T-helper 17 cell (primary cell): ENCODE measurements at regions not wholly inside any gene's neighbourhood (a gene's known extent, or its start where the extent isn't known, plus 50 kb on each side); places are given as distances from the start of the nearest gene placed in this dataset.
"Not testable (repeated sequence)": the region's sequence is repeated elsewhere in the genome, so short reads cannot be mapped to it uniquely, and the experiment has no call there.

Experiments
- ATAC-seq: fragments of 150-1000 bp; cut with Tn5 transposase; 2 replicates; pipeline ENCODE4 v1.10.0; 2021; ENCODE audit warnings: mild to moderate bottlenecking, moderate library complexity
- DNase-seq, 3 donors: peaks; one replicate each; pipeline versions ENCODE4 v3.0.0 to v3.0.0-alpha.2; 2020 to 2021
- H3K9me3 ChIP-seq: one replicate; pipeline ENCODE4 v1.7.0; 2013; ENCODE audit warnings: low read length, mild to moderate bottlenecking; ENCODE audit not compliant: control insufficient read depth, poor library complexity, severe bottlenecking
- H3K27ac Mint-ChIP-seq: one replicate; pipeline ENCODE4 v1.8.0; 2022; ENCODE audit warnings: mild to moderate bottlenecking, moderate library complexity, mixed read lengths
- H3K27me3 Mint-ChIP-seq: one replicate; pipeline ENCODE4 v1.8.0; 2022; ENCODE audit warnings: mixed read lengths
- H3K36me3 Mint-ChIP-seq: one replicate; pipeline ENCODE4 v1.8.0; 2022; ENCODE audit warnings: low read depth, mixed read lengths
- H3K4me1 Mint-ChIP-seq: one replicate; pipeline ENCODE4 v1.8.0; 2022; ENCODE audit warnings: mild to moderate bottlenecking, mixed read lengths
- H3K4me3 Mint-ChIP-seq: one replicate; pipeline ENCODE4 v1.8.0; 2022; ENCODE audit warnings: mild to moderate bottlenecking, moderate library complexity, mixed read lengths

- no peaks in the 10 kb centered on the region for H3K36me3 Mint-ChIP-seq
- H3K27me3 Mint-ChIP-seq: no peaks in the 10 kb centered on the region
- ATAC-seq (no peak), DNase-seq (no peak)
- no peaks in the 10 kb centered on the region for H3K4me1 Mint-ChIP-seq
- no peak overlapping the region for H3K27ac Mint-ChIP-seq
- H3K9me3 ChIP-seq: no peaks in the 10 kb centered on the region
- no peak overlapping the region for H3K4me3 Mint-ChIP-seq
Measured at GRCh38 chr2:17460371-17461086, 57.7 kb downstream of the RAD51AP2 start.

DNA sequence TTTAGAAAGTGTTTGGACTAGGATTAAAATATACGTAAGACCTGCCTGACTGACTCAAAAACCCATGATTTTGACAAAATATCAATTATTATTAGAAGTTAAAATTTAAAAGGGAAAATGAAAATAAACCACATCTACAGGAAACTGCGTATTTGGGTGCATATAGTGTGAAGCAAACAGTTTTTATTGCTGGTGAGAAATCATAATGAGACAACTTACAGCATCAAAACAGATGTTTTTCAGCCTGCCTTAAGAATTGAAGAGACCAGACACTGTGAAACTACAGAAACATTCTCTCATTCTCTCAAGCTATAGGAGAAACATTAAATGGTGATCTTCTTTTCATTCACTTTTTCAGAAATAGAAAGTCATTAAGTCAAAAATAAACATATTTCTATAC is 62.9 kb downstream of the RAD51AP2 start:
- ATAC-seq (no peak), DNase-seq (no peak)
- H3K27me3 Mint-ChIP-seq: no peaks in the 10 kb centered on the region
- H3K4me1 Mint-ChIP-seq: no peaks in the 10 kb centered on the region
- no peaks in the 10 kb centered on the region for H3K36me3 Mint-ChIP-seq
- H3K4me3 Mint-ChIP-seq: no peak overlapping the region
- no peaks in the 10 kb centered on the region for H3K9me3 ChIP-seq
- no peak overlapping the region for H3K27ac Mint-ChIP-seq

DNA sequence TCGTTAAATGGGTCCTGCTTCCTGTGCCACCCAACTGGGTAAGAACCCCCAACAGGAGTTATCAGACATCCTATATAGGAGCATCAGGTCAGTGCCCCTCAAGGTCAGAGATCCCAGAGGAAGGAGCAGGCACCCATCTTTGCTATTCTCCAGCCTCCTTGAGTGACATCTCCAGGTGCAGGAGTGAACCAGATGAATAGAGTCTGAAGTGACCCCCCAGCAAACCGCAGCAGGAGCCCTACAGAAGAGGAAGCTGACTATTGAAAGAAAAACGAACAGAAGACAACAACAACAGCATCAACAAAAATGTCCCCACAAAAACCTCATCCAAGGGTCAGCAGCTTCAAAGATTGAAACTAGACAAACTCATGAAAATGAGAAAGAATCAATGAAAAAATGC is 72.0 kb downstream of the RAD51AP2 start:
- not testable (repeated sequence) for ATAC-seq, DNase-seq, H3K4me3 Mint-ChIP-seq, H3K27me3 Mint-ChIP-seq, H3K27ac Mint-ChIP-seq, H3K4me1 Mint-ChIP-seq, H3K36me3 Mint-ChIP-seq, H3K9me3 ChIP-seq

DNA sequence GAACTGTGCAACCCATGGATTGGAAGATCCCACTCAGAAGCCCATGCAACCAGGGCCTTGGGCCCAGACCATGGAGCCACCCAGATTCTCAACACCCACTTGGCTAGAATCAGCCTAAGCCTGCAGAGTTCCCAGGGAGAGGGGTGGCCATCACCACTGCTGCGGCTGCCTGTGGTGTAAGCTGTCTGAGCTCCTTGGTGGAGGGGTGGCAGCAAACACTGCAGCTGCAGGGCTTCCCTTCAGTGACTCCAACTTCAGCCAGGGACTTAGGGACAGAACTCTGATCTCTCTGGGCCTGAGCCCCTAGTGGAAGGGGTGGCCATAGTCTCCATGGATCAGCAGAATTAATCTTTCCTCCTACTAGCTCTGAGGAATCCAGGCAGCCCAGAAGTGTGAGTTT is 72.5 kb downstream of the RAD51AP2 start:
- H3K27ac Mint-ChIP-seq: no peak overlapping the region
- no peaks in the 10 kb centered on the region for H3K9me3 ChIP-seq
- H3K4me3 Mint-ChIP-seq: no peak overlapping the region
- DNase-seq: no peak
- H3K36me3 Mint-ChIP-seq: no peaks in the 10 kb centered on the region
- no peak for ATAC-seq
- no peaks in the 10 kb centered on the region for H3K4me1 Mint-ChIP-seq
- no peaks in the 10 kb centered on the region for H3K27me3 Mint-ChIP-seq

- Mint-ChIP-seq H3K4me1 (no peaks in the 10 kb centered on the region), H3K27me3 (no peaks in the 10 kb centered on the region), H3K4me3 (no peak overlapping the region)
Measured at GRCh38 chr2:17442334-17442733, 75.9 kb downstream of the RAD51AP2 start.

DNA sequence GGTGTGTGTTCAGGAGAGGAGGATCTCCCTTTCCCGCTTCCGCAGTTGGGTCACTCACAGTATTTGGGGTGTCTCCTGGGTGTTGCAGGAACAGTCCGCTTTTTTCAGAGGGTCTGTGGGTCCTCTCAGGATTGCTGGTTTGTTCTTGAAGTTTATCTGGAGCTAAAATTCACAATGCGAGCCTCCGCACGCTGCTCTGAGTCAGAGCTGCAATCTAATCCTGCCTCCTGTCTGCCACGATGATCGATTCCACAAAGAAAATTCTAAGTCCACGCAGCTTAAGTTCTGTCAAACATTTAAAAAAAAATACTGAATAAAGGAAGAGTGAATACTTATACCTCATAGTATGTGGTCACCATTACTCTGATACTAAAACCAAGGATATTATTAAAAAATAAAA is 76.5 kb downstream of the RAD51AP2 start:
- no peaks in the 10 kb centered on the region for H3K27me3 Mint-ChIP-seq
- no peaks in the 10 kb centered on the region for H3K36me3 Mint-ChIP-seq
- H3K9me3 ChIP-seq: no peaks in the 10 kb centered on the region
- DNase-seq: no peak
- no peaks in the 10 kb centered on the region for H3K4me1 Mint-ChIP-seq
- ATAC-seq: no peak
- H3K4me3 Mint-ChIP-seq: no peak overlapping the region
- no peak overlapping the region for H3K27ac Mint-ChIP-seq

More at GRCh38 chr2:17442334-17442733, 75.9 kb downstream of the RAD51AP2 start:
- Mint-ChIP-seq H3K27ac (no peak overlapping the region), H3K36me3 (no peaks in the 10 kb centered on the region)
- ATAC-seq: no peak
- DNase-seq: no peak
- H3K9me3 ChIP-seq: no peaks in the 10 kb centered on the region

DNA sequence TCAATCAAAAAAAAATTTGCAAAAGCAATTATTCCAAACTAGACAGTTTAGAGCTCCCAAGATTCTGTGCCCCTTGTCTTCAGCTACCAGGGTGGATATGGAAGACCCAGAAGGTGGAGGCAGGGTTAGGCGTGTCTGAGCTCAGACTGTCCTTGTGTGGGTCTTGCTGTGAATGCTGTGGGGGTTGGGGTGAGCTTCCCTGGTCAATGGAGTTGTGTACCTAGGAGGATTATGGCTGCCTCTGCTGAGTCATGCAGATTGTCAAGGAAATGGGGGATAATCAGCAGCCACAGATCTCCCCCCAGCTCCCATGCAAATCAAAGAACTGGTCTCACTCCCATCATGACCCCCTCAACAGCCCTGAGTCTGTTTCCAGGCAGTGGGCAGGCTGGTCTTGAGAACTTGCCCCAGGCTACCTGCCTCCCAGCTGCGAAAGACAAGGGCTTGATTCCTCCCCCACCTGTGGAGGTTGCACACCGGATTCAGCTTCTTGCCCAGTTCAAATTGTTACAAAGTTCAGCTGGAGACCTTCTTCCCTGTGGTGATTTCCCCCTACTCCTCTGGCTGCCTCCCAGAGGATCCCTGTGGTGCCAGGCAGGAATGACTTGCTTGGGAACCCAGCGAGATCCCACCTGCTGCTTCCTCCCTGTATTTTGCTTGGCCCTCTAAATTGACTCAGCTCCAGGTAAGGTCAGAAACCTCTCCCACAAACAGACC is 77.0 kb downstream of the RAD51AP2 start:
- Mint-ChIP-seq H3K4me3 (no peak overlapping the region), H3K4me1 (no peaks in the 10 kb centered on the region), H3K36me3 (no peaks in the 10 kb centered on the region), H3K27ac (no peak overlapping the region), H3K27me3 (no peaks in the 10 kb centered on the region)
- no peak for ATAC-seq
- no peak for DNase-seq
- H3K9me3 ChIP-seq: no peaks in the 10 kb centered on the region

- H3K4me3 Mint-ChIP-seq: no peak overlapping the region
- ATAC-seq (no peak), DNase-seq (no peak)
- no peaks in the 10 kb centered on the region for H3K4me1 Mint-ChIP-seq
- no peaks in the 10 kb centered on the region for H3K36me3 Mint-ChIP-seq
- H3K9me3 ChIP-seq: no peaks in the 10 kb centered on the region
- no peaks in the 10 kb centered on the region for H3K27me3 Mint-ChIP-seq
- H3K27ac Mint-ChIP-seq: no peak overlapping the region
Measured at GRCh38 chr2:17430326-17430725, 87.9 kb downstream of the RAD51AP2 start.

- H3K4me1 Mint-ChIP-seq: no peaks in the 10 kb centered on the region
Measured at GRCh38 chr2:17429130-17429529, 89.1 kb downstream of the RAD51AP2 start.

GRCh38 chr2:17427401-17427800 is 90.8 kb downstream of the RAD51AP2 start:
- H3K4me3 Mint-ChIP-seq: no peak overlapping the region
- no peaks in the 10 kb centered on the region for H3K27me3 Mint-ChIP-seq
- ATAC-seq (no peak), DNase-seq (no peak)
- no peak overlapping the region for H3K27ac Mint-ChIP-seq
- no peaks in the 10 kb centered on the region for H3K36me3 Mint-ChIP-seq
- H3K9me3 ChIP-seq: no peaks in the 10 kb centered on the region
- H3K4me1 Mint-ChIP-seq: no peaks in the 10 kb centered on the region

More at GRCh38 chr2:17429130-17429529, 89.1 kb downstream of the RAD51AP2 start:
- ATAC-seq (no peak), DNase-seq (no peak)
- H3K9me3 ChIP-seq: no peaks in the 10 kb centered on the region
- Mint-ChIP-seq H3K27ac (no peak overlapping the region), H3K36me3 (no peaks in the 10 kb centered on the region), H3K27me3 (no peaks in the 10 kb centered on the region), H3K4me3 (no peak overlapping the region)

- ATAC-seq: no peak
- Mint-ChIP-seq H3K4me1 (no peaks in the 10 kb centered on the region), H3K27me3 (no peaks in the 10 kb centered on the region), H3K4me3 (no peak overlapping the region), H3K27ac (no peak overlapping the region), H3K36me3 (no peaks in the 10 kb centered on the region)
- no peak for DNase-seq
- no peaks in the 10 kb centered on the region for H3K9me3 ChIP-seq
Measured at GRCh38 chr2:17426743-17427142, 91.5 kb downstream of the RAD51AP2 start.

DNA sequence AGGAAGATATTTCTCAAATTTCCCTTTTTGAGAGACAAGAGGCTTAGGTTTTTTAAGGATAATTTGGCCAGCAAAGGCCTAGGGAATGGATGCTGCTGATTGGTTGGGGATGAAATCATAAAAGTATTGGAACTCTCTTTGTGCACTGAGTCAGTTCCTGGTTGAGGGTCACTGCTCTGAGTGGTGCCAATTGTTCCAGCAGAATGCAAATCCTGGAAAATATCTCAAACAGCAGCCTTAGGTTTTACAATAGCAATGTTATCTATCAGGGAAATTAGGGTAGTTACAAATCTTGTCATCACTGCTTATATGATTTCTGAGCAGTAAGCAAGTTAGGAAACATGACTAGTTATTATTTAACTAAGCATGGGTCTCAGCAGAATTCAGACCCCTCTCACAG is 96.2 kb downstream of the RAD51AP2 start:
- Mint-ChIP-seq H3K36me3 (no peaks in the 10 kb centered on the region), H3K27me3 (no peaks in the 10 kb centered on the region), H3K27ac (no peak overlapping the region)

DNA sequence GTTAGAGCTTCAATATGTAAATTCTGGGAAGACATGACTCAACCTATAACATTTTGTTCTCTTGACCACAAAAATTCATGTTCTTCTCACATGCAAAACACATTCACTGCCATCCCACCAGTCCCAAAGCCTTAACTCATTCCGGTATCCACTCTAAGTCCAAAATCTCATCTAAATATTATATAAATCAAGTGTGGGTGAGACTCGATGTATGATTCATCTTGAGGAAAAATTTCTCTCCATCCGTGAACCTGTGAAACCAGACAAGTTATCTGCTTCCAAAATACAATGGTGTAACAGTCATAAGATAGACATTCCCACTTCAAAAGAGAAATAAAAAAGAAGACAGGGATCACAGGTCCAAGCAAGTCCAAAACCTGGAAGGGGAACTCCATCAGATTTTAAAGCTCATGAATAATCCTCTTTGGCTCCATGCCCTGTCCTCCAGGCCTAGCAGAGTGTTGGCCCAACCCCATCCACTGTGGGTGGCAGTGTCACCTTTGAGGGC is 101.3 kb downstream of the RAD51AP2 start:
- no peaks in the 10 kb centered on the region for H3K27me3 Mint-ChIP-seq

More for the DNA sequence above, 96.2 kb downstream of the RAD51AP2 start:
- H3K4me1 Mint-ChIP-seq: no peaks in the 10 kb centered on the region
- no peaks in the 10 kb centered on the region for H3K9me3 ChIP-seq
- no peak for ATAC-seq
- no peak for DNase-seq
- H3K4me3 Mint-ChIP-seq: no peak overlapping the region

DNA sequence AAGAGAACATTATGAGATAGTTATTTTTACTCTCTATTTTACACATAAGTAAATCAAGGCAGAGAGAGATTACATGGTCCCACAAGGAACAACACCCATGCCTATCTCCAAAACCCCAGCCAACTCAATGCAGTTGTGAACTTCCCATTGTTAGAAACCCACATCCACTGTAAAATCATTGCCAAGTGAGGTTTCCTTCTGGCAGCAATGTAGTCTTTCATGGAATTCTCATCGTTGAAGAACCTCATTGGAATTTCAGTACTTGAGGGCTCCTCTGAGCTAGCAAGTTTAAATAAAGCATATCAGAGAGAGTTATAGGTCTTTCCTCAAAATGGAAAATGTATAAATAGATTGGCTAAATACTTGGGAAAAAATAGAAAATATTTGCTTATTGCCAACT is 105.2 kb downstream of the RAD51AP2 start:
- no peaks in the 10 kb centered on the region for H3K9me3 ChIP-seq
- no peaks in the 10 kb centered on the region for H3K36me3 Mint-ChIP-seq
- H3K4me1 Mint-ChIP-seq: no peaks in the 10 kb centered on the region
- no peak overlapping the region for H3K4me3 Mint-ChIP-seq
- no peak for DNase-seq
- H3K27me3 Mint-ChIP-seq: no peaks in the 10 kb centered on the region
- ATAC-seq: no peak
- no peak overlapping the region for H3K27ac Mint-ChIP-seq

More for the DNA sequence above, 101.3 kb downstream of the RAD51AP2 start:
- H3K9me3 ChIP-seq: no peaks in the 10 kb centered on the region
- no peak for ATAC-seq
- H3K4me3 Mint-ChIP-seq: no peak overlapping the region
- H3K36me3 Mint-ChIP-seq: no peaks in the 10 kb centered on the region
- H3K27ac Mint-ChIP-seq: no peak overlapping the region
- H3K4me1 Mint-ChIP-seq: no peaks in the 10 kb centered on the region
- no peak for DNase-seq
